Mesodermal cell (in vitro differentiated cells): ENCODE measurements at regions not wholly inside any gene's neighbourhood (a gene's known extent, or its start where the extent isn't known, plus 50 kb on each side); places are given as distances from the start of the nearest gene placed in this dataset.

Source experiments
- H3K27ac ChIP-seq: 2 replicates; pipeline ENCODE4 v1.7.0; 2013; ENCODE audit warnings: mild to moderate bottlenecking, low read depth, low read length, moderate library complexity; ENCODE audit not compliant: severe bottlenecking
- H3K36me3 ChIP-seq: 2 replicates; pipeline ENCODE4 v1.7.1; 2013; ENCODE audit warnings: mild to moderate bottlenecking, low read length, moderate library complexity; ENCODE audit not compliant: control insufficient read depth, insufficient read depth
- H3K4me1 ChIP-seq: one replicate; pipeline ENCODE4 v1.7.1; 2013; ENCODE audit warnings: mild to moderate bottlenecking, low read length; ENCODE audit not compliant: insufficient read depth, control insufficient read depth, poor library complexity, severe bottlenecking
- H3K4me3 ChIP-seq: 2 replicates; pipeline ENCODE4 v1.7.0; 2013; ENCODE audit warnings: low read length, control low read depth, mild to moderate bottlenecking; ENCODE audit not compliant: insufficient read depth, poor library complexity, severe bottlenecking; ENCODE audit errors: extremely low read depth
- H3K9me3 ChIP-seq: 2 replicates; pipeline ENCODE4 v1.7.1; 2013; ENCODE audit warnings: mild to moderate bottlenecking, low read length, moderate library complexity; ENCODE audit not compliant: control insufficient read depth
- WGBS, 2 experiments: methylation state at CpG; one replicate each; pipeline ENCODE4 v1.1.5; 2013; ENCODE audit warnings: missing lambda C conversion rate in 2 of 2; ENCODE audit not compliant: insufficient coverage in 2 of 2; 5-methylcytosine and 5-hydroxymethylcytosine counted together

DNA sequence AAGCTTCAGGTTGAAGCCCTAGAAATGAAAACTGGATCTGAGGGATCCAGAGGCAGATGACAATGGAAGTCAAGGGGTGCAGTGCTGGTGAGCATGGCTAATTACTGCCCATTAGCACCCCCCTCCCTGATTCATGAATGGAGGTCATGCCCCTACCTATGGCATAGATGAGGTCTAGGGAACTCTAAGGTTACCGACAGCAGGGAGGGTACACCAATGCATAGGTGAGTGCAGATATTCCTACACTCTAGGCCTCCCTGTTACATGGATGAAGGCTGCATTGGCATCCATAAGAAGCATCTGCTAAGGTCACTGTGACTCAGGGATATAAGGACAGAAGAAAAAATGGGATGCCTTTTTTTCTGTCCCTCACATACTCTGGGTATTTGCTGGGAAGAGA is 147.3 kb downstream of the CCDC59 start:
- no peaks in the 10 kb centered on the region for H3K36me3 ChIP-seq
- WGBS, 2 experiments = 100% methylated on average over 1 of the region's 1 CpG; no CpG with 5 or more reads in 1 of the 2 experiments
- H3K4me3 ChIP-seq = no peak overlapping the region
- H3K9me3 ChIP-seq = peaks cover 13% of the 10 kb centered on the region
- no peaks in the 10 kb centered on the region for H3K4me1 ChIP-seq
- H3K27ac ChIP-seq = no peak overlapping the region

DNA sequence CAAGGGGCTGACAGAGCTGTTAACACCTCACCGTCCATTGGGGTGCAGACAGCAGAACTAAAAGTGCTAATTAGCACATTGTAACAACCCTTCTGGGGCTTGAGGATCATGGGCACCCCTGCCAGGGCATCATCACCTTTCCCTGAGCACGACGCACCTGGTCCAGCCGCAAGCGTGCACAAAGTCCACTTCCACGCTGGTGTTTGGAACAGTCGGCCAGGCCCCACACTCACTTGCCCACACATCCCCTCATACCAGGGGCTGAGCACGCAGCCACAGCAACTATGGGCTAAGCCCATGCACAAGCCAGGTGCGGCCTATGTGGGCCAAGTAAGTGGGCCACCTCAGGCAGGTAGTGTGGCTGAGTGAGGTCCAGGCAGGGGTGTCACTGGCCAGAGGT is 148.7 kb downstream of the CCDC59 start:
- 86 to 96% methylated on average over 9 of the region's 9 CpGs for WGBS, 2 experiments
- Histone ChIP-seq H3K36me3 (no peaks in the 10 kb centered on the region), H3K4me3 (no peak overlapping the region), H3K4me1 (no peaks in the 10 kb centered on the region), H3K9me3 (peaks cover 15% of the 10 kb centered on the region), H3K27ac (no peak overlapping the region)

DNA sequence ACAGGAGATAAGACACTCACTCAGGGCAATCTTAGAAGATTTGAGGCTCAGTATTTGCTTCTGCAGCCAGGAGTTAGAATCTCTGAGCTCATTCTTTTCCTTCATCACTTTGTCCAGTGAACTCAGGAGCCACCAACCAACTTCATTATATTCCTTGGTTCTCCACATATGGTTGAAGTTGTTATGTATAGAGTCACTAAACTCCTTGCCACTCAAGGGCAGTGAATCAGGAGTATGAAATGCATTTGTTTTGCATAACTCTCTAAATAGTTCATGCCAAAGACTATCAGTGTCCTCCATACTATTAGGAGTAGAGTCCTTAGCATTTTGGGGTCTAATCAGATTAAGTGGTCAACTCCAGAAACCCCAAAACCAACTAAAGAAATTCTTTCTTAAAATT is 150.6 kb downstream of the CCDC59 start:
- Histone ChIP-seq H3K36me3 (no peaks in the 10 kb centered on the region), H3K9me3 (peaks cover 11% of the 10 kb centered on the region), H3K27ac (no peak overlapping the region)

DNA sequence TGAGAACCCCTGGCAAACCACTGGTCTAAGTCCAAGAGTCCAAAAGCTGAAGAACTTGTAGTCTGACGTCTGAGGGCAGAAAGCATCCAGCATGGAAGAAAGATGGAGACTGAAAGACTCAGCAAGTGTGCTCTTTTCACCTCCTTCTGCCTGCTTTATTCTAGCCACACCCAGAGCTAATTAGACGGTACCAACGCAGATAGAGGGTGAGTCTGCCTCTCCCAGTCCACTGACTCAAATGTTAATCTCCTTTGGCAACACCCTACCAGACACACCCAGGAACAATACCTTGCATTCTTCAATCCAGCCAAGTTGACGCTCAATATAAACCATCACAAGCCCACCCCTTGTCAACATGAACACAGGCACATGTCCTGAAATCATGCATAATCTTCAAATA is 155.1 kb downstream of the CCDC59 start:
- H3K9me3 ChIP-seq = peaks cover 7% of the 10 kb centered on the region
- H3K4me1 ChIP-seq = no peaks in the 10 kb centered on the region
- no peak overlapping the region for H3K27ac ChIP-seq
- 88 to 95% methylated on average over 3 of the region's 4 CpGs for WGBS, 2 experiments
- H3K4me3 ChIP-seq = no peak overlapping the region
- no peaks in the 10 kb centered on the region for H3K36me3 ChIP-seq

More for the DNA sequence above, 150.6 kb downstream of the CCDC59 start:
- no peak overlapping the region for H3K4me3 ChIP-seq
- H3K4me1 ChIP-seq = no peaks in the 10 kb centered on the region

DNA sequence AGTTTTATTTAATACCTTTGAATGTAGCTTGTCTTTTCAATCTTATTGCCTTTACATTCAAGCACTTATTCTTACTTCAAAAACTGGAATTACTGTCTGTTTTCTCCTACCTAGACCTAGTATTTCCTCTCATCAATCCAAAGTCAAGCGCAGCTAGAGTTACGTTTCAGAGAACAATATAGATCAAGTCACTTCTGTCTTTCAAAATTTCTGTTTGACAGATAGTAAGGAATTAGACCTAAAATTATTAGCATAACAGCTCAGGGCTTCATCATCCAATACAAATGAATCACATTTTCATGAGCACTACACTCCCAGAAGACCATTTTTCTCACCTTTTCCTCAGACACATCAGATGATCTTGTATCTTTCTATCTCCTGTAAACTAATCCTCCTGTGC is 170.6 kb downstream of the CCDC59 start:
- Histone ChIP-seq H3K4me1 (peaks cover 4% of the 10 kb centered on the region), H3K4me3 (no peak overlapping the region), H3K9me3 (no peaks in the 10 kb centered on the region), H3K36me3 (no peaks in the 10 kb centered on the region), H3K27ac (no peak overlapping the region)
- no CpG with 5 or more reads among the region's 2 CpGs for WGBS, 2 experiments

DNA sequence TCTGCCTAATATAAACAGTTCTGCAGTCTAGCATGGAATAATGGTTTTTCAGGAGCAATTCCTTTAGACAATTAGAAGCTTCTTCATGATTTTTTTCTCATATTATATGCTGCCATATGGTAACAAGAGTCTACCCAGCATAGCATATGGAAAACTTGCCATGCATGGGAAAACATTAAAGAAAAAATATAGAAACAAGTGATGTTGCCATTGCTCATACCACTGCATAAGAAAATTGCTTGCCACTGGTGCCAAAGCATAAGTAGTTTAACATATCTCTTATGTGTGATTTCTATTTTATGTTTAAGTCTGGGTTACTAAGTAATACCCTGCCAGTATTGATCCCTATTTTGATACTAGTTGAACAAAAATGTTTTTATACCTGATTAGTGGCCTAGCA is 171.2 kb downstream of the CCDC59 start:
- H3K27ac ChIP-seq = no peak overlapping the region
- H3K4me3 ChIP-seq = no peak overlapping the region
- H3K9me3 ChIP-seq = no peaks in the 10 kb centered on the region
- H3K4me1 ChIP-seq = peaks cover 10% of the 10 kb centered on the region
- H3K36me3 ChIP-seq = no peaks in the 10 kb centered on the region

DNA sequence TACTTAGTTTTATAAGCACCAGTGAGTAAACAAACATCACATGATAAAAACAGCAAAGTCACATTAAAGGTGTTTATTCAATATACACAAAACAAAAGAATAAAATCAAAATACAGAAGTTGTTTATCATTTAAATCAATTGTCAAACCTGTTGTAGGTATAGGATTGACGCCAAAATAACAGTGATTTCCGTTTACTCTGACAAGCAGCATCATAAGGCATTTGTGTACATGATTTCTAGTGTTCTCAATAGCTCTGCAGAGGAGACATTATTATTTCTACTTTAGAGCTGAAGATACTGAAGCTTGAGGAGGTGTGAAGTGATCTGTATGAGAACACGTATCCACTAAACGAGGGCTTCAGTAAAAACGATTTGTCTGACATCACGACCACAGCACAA is 171.9 kb downstream of the CCDC59 start:
- Histone ChIP-seq H3K9me3 (no peaks in the 10 kb centered on the region), H3K4me3 (no peak overlapping the region), H3K36me3 (no peaks in the 10 kb centered on the region), H3K27ac (no peak overlapping the region), H3K4me1 (peaks cover 10% of the 10 kb centered on the region)
- 50 to 80% methylated on average over 1 of the region's 6 CpGs for WGBS, 2 experiments

DNA sequence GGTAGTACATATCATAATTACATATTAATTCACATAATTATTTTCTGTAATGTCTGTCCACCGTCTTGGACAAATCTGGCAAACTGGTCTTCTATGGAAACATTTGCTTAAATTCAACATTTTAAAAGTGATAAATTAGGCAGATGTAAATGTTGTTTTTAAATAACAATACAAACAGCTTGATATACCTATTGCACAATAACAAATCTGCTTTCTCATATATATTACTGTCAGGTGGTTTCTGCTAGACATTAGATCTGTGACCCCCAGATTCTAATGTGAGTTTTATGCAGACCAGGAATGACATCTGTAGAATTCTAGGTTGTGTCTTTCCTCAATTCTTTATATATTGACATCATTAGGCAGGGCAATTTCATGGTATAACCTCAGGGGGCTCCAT is 173.3 kb downstream of the CCDC59 start:
- WGBS, 2 experiments = no CpG with 5 or more reads among the region's 1 CpG
- H3K27ac ChIP-seq = no peak overlapping the region
- H3K36me3 ChIP-seq = no peaks in the 10 kb centered on the region
- no peaks in the 10 kb centered on the region for H3K9me3 ChIP-seq
- H3K4me3 ChIP-seq = no peak overlapping the region
- H3K4me1 ChIP-seq = peaks cover 10% of the 10 kb centered on the region

DNA sequence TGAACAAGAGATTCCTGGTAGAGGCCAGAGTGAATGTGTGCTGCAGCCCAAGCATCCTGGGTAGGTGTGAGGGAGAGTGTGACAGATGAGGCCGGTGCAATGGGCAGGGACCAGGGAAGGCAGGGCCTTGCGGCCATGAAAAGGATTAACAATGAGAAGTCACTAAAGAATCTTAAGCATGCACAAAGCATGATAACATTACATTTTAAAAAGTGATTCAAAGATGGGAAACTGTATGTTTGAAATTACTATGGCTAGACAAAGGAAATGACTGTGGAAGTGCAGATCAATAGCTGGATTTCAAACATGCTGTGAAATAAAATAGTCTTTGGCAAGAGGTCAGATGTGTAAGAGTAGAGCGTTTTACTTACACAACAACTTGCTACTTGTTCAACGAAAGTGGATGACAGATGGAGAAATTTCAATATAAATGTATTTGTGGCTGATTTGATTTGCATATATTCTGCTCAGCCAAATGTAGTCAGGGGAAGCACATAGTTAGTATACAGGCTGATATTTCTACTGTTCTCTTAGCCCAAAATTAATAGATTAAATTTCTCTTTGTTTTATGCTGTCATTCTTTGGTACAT is 175.5 kb downstream of the CCDC59 start:
- H3K4me3 ChIP-seq = no peak overlapping the region
- peaks cover 21% of the 10 kb centered on the region for H3K4me1 ChIP-seq
- H3K27ac ChIP-seq = no peak overlapping the region
- no peaks in the 10 kb centered on the region for H3K9me3 ChIP-seq
- no peaks in the 10 kb centered on the region for H3K36me3 ChIP-seq
- WGBS, 2 experiments = no CpG with 5 or more reads among the region's 4 CpGs

DNA sequence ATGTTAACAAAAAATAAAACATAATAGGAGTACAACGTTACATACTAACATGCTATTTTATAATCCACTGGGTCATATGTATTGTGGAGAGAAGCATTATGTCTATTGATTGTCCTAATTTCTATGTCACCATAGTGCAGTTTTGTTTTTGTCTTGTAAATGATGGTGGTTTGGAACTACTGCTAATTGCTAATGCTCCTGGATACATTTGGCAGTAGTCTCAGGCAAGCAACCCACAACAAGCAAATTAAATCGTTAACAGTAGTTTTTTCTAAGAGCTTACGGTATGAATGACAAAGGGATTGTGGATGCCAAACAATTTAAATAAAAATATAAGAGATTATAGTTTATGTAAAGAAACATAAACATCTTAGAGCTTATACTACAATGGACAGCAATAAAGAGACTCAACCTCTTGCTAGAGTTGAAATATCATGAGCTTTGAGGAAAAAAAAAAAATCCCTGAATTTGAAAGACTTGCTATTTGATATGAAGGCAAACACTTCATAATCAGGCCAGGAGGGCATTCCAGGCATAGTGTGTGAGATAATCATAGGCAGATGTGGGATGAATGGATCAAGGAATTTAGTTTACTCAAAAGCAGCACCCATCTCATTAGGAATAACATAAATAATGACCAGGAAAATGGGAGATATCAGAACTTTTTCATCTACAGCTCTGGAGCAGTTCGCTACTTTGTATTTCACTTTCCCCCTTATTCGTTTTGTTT is 181.3 kb downstream of the CCDC59 start:
- 100% methylated on average over 1 of the region's 5 CpGs; no CpG with 5 or more reads in 1 of the 2 experiments for WGBS, 2 experiments
- Histone ChIP-seq H3K4me1 (peaks cover 15% of the 10 kb centered on the region), H3K36me3 (no peaks in the 10 kb centered on the region), H3K27ac (no peak overlapping the region), H3K9me3 (no peaks in the 10 kb centered on the region), H3K4me3 (no peak overlapping the region)

DNA sequence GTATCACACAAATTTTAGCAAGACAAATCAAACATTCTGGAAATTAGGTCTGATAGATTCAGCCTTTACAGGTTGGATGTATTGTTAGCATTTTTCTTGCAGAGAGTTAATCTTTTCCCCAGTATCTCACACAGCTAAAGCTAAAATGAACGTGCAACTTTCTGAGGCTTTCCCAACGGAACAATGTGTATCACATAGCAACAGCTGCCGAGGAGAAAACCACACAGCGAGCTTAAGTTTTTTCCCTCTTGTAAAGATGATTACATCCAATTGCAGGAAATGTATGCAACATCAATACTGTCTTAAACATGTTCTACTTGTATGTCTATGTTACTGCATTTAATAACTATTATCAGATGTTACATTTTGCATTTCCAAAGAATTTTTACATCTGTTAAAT is 182.2 kb downstream of the CCDC59 start:
- Histone ChIP-seq H3K4me1 (peaks cover 15% of the 10 kb centered on the region), H3K9me3 (no peaks in the 10 kb centered on the region), H3K4me3 (no peak overlapping the region), H3K36me3 (no peaks in the 10 kb centered on the region), H3K27ac (no peak overlapping the region)
- 91 to 93% methylated on average over 3 of the region's 4 CpGs for WGBS, 2 experiments
